ENCODE measurements at regions not wholly inside any gene's neighbourhood (a gene's known extent, or its start where the extent isn't known, plus 50 kb on each side); places are given as distances from the start of the nearest gene placed in this dataset.

DNA sequence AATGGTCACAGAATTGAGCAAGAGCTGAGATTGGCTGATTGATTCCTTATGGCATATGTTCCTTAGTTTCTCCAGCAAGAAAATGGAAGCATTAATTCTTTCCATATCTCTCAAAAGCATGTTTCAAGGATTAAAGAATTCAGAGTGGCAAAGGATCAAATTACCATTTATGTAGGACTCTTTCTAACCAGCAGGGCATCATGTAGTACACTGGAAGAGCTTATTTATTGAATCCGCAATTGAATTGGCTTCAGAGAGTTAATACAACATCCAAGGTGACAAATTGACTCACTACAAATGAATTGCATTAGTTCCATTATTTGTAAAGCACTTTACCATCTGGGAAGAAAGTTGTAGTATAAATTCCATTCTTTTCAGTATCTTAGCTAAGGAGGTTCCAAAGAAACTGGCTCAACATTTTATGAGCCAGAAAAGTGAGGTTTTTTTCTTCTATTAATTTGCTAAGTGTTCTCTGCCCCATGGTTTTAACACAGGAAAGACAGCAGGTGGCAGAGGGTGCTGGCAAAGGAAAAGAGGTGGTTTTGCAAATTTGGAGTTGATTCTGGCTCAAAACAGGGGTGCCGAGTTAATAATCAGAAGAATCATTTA, 409.9 kb downstream of the MTX2 start:
- intact Hi-C loops (cut with DNase I): no loop called here
- DNase-seq (no peak), FAIRE-seq (no peak), ATAC-seq (no peak)
- 50 to 53% methylated on average over 2 of the region's 2 CpGs for WGBS, 2 donors
- H3K4me3 ChIP-seq: no peak overlapping the region
- H3K4me1 ChIP-seq: no peaks in the 10 kb centered on the region
- H3K9me3 ChIP-seq: no peaks in the 10 kb centered on the region
- H3K36me3 ChIP-seq: no peaks in the 10 kb centered on the region
- H3K27me3 ChIP-seq: peaks cover 0 to 2% (median 0%) of the 10 kb centered on the region in 4 donors
- no peak overlapping the region for H3K27ac ChIP-seq
- TF ChIP-seq CTCF (IDR thresholded peaks at IDR 0.05): no peak

- Histone ChIP-seq H3K36me3 (no peaks in the 10 kb centered on the region), H3K9me3 (no peaks in the 10 kb centered on the region), H3K4me3 (no peak overlapping the region), H3K27me3 (no peaks in the 10 kb centered on the region), H3K27ac (no peak overlapping the region), H3K4me1 (no peaks in the 10 kb centered on the region)
- no peak for DNase-seq
- WGBS, 2 donors: 87 to 93% methylated on average over 1 of the region's 1 CpG
- ATAC-seq: no peak
- intact Hi-C loops (cut with DNase I): no loop called here
- TF ChIP-seq CTCF (IDR thresholded peaks at IDR 0.05): no peak
- FAIRE-seq: no peak
These were observed 411.8 kb downstream of the MTX2 start for GRCh38 chr2:176680916-176681516.

- no peak for TF ChIP-seq CTCF (IDR thresholded peaks at IDR 0.05)
- Histone ChIP-seq H3K36me3 (no peaks in the 10 kb centered on the region), H3K4me1 (no peaks in the 10 kb centered on the region), H3K4me3 (no peak overlapping the region), H3K27ac (no peak overlapping the region), H3K27me3 (no peaks in the 10 kb centered on the region), H3K9me3 (no peaks in the 10 kb centered on the region)
- FAIRE-seq (peak; percentile 13), DNase-seq (no peak), ATAC-seq (no peak)
- intact Hi-C loops (cut with DNase I): no loop called here
- 63 to 76% methylated on average over 1 of the region's 1 CpG for WGBS, 2 donors
These were observed 412.4 kb downstream of the MTX2 start for GRCh38 chr2:176681584-176682115.

GRCh38 chr2:176682278-176682677, 413.0 kb downstream of the MTX2 start:
- peak in 1 of 4 donors; percentile 40 for ATAC-seq
- Histone ChIP-seq H3K9me3 (no peaks in the 10 kb centered on the region), H3K36me3 (no peaks in the 10 kb centered on the region), H3K4me3 (no peak overlapping the region), H3K4me1 (no peaks in the 10 kb centered on the region), H3K27me3 (no peaks in the 10 kb centered on the region), H3K27ac (no peak overlapping the region)
- no peak for FAIRE-seq
- no peak for DNase-seq
- WGBS, 2 donors: 46 to 56% methylated on average over 3 of the region's 3 CpGs
- no peak for TF ChIP-seq CTCF (IDR thresholded peaks at IDR 0.05)
- intact Hi-C loops (cut with DNase I): no loop called here

GRCh38 chr2:176683618-176684111, 414.4 kb downstream of the MTX2 start:
- WGBS, 2 donors: 25 to 31% methylated on average over 1 of the region's 1 CpG
- no peak overlapping the region for H3K4me3 ChIP-seq
- no peak for TF ChIP-seq CTCF (IDR thresholded peaks at IDR 0.05)
- intact Hi-C loops (cut with DNase I): no loop called here
- H3K27me3 ChIP-seq: no peaks in the 10 kb centered on the region
- ATAC-seq (no peak), DNase-seq (no peak), FAIRE-seq (no peak)
- H3K9me3 ChIP-seq: no peaks in the 10 kb centered on the region
- H3K4me1 ChIP-seq: no peaks in the 10 kb centered on the region
- no peaks in the 10 kb centered on the region for H3K36me3 ChIP-seq
- H3K27ac ChIP-seq: no peak overlapping the region

All from pancreas (tissue), 10 donors.